HG03039 (cell line): ENCODE measurements at regions not wholly inside any gene's neighbourhood (a gene's known extent, or its start where the extent isn't known, plus 50 kb on each side); places are given as distances from the start of the nearest gene placed in this dataset.

Experiments used
- ATAC-seq: cut with Tn5 transposase; IDR thresholded peaks from one replicate; pipeline ENCODE4 v1.9.1; 2021; ENCODE audit warnings: mild to moderate bottlenecking, moderate library complexity; ENCODE audit not compliant: unreplicated experiment

DNA sequence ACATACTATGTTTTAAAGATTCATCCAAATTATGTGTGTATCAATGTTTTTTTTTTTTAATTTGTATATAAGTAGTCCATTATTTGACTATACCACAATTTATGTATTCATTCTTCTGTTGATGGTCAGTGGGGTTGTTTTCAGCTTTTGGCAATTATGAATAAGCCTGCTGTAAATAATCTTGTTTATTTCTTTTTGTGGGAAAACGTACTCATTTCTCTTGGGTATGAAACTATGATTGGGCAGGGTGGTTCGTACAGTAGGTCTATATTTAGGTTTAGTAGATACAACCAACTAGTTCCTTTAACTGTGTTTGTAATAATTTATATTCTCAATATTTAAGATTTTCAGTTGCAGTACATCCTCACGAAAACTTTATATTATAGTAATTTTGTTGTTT lies 329.2 kb downstream of the LPIN1 start:
- ATAC-seq: no peak

DNA sequence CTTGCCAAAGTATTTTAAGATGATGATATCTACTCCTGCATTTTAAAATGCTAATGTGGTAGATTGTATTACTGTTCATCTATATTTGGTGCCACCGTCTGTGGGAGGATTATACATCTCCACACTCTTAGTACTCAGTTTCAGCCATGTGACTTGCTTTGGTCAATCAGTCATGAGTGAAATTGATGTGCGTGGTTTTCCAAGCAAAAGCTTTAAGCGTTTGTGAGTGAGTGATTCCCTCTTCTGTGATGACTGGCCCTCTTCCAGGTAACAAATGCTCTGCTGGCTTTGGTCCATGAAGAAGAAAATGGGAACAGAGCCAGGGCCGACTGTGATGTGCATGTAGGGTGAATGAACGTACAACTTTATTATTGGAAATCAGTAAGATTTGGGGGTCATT lies 330.4 kb downstream of the LPIN1 start:
- peak; percentile 56 for ATAC-seq

DNA sequence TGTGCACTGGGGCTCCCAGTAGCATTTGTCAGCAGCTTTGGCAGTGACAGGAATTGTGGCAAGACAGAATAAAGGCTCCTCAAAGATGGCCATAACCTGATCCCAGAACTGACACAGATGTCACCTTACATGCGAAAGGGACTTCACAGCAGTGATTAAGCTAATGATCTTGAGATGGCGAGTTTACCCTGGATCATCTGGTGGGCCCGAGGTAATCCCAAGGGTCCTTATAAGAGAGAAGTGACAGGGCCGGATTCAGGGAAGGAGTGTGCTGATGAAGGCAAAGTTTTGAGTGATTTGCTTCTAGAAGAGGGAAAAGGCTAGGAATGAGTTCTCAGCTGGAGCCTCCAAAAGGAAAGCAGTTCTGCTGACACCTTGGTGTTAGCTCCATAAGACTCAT lies 333.9 kb downstream of the LPIN1 start:
- ATAC-seq: no peak

DNA sequence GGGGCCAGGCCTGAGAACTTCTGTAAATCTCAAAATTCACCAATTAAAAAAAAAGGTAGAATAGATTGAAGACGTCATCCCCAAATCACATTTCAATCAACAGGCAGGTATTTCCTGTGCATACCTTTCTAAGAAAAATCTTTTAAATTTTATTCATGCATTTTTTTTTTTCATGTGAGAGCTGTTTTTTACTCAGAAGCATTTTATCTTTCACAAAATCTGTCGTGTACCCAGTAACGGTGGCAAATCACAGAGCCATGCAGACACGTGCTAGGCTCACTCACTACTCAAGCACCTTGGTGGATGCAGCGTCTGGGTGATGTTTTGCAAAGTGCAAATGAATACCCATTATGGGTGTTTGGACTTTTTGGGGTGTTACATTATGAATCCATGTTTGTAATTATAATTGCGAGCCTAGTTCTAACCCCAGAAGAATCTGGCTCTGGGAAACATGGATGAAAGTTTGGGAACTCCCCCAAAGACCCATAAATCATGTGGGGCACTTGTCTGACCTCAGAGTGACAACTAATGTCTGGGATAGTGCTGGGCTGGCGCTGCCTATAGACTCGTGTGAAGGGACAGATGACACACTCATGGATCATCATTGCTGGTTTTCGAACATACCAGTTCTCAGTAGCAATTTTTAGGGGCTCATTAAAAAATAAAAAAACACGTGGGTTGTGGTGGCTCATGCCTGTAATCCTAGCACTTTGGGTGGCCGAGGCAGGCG lies 335.2 kb downstream of the LPIN1 start:
- no peak for ATAC-seq

DNA sequence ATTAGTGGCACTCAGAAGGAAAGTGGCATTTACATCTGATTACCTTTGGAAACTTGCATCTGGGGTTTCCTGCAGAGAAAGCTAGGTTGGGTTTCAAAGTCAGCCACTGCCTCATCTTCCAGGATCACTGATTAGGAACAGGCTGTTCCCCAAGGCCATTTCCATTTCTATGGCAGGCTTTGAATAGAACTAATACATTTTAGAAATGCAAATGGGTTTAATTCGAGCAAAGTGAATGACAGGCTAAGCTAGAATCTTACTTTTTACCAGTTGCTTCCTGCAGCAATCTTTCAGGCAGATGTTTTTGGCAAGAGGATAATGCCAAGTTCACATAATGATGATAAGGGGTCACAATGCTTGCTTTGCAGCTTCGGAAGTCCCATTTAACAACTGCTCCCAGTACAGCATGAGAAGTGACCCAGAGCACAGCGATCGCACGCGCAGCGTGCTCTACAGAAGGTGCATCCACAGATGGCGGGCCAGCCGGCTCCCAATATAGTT lies 336.7 kb downstream of the LPIN1 start:
- ATAC-seq: no peak

DNA sequence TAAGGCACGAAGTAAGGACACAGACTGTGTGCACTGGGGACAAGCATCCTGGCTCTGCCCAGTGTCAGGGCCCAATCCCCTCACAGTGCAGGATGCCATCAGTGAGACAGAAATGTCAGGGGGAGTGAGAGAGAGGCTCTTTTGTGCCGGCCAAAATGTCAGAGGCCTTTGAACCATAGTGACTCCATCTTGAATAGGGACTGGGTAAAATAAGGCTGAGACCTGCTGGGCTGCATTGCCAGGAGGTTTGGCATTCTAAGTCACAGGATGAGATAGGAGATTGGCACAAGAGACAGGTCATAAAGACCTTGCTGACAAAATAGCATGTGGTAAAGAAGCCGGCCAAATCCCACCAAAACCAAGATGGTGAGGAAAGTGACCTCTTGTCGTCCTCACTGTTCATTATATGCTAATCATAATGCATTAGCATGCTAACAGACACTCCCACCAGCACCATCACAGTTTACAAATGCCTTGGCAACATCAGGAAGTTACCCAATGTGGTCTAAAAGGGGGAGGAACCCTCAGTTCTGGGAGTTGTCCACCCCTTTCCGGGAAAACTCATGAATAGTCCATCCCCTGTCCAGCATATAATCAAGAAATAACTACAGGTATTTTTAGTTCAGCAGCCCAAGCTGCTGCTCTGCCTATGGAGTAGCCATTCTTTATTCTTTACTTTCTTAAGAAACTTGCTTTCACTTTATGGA lies 337.4 kb downstream of the LPIN1 start:
- ATAC-seq: no peak

DNA sequence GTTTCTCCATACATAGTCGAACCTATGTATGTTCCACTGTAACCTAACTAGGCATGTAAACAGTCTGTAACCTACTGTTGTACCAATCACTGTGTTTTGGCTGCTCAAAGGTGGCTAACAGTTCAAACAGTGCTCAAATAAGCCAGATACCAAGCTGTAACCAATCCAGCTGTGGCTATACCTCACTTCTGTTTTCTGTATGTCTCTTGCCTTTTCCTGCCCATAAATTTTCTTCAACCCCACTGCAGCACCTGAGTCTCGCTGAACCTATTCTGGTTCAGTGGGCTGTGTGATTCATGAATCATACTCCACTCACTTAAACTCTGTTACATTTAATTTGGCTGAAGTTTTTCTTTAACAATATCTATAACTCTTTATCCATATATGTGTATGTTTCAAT lies 340.7 kb downstream of the LPIN1 start:
- ATAC-seq: no peak

DNA sequence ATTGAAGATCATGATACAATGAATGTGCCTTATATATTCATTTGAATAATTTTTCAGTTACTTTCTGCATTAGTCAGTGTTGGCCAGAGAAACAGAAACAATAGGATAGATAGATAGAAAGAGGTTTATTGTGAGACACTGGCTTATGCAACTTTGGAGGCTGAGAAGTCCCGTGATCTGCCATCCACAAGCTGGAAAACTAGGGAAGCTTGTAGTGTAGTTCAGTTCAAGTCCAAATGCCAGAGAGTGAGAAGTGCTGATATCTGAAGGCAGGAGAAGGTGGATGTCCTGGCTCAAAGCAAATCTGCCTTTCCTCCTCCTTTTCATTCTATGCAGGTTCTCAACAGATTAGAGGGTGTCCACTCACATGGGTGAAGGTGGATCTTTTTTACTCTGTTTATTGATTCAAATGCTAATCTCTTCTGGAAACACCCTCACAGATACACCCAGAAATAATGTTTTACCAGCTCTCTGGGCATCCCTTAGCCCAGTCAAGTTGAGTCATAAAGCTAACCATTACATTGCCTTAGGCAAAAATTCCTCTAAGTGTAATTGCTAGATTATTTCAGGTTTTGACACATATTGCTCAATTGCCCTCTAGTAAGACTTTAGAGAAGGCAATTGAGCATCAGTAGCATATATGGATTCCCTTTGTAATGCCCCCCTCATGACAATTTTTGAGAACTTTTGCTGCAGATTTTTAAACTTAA lies 341.4 kb downstream of the LPIN1 start:
- ATAC-seq: no peak

DNA sequence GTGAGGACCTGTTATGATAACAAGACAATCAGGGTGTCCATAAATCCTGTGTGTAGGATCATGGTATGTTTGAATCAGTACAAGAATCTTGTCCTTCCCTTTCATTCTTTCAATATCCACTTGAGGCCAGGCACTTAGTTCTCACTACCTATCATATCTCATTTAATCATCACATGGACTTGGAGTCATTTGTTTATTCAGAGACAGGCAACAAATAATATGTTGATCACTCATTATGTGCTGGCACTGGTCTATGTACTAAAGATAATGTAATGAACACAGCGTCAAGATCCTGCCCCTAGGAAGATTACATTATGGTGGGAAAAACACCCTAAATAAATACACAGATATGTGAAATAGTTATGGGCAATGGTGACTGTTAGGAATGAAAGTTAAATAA lies 342.6 kb downstream of the LPIN1 start:
- ATAC-seq: no peak

DNA sequence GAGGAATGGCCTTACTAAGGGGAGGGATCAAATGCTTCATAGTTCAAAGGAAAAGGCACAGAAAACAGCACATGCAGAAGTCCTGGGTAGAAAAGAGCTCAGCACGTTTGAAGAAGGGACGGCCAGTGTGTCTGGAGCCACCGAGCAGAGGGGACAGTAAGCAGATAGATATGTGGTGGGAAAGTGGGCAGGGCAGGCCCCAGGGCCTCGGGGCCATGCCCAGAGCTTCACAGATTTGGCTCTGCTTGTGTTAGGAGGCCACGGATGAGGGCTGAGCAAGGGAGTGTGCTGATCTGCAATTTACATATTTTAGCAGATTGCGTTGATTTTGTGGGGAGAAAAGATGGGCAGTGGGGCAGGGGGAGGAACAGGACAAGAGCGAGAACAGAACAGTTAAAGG lies 343.1 kb downstream of the LPIN1 start:
- no peak for ATAC-seq

DNA sequence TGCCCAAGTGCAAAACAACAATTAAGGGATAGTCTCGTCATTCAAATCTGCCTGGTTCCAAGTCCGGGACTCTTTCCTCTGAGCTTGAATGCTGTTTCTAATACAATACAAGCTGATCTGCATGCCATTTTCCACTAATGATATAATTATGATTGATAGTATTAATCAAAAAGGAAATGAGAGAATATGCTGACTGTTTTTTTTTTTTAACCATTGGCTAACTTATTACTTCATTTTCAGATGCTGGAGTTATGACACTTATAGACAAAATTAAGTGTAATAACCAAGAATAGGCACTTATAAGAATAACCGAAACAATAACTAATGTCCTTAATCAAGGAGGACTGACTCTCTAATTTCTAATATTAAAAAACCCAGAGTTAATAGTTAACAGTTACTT lies 343.6 kb downstream of the LPIN1 start:
- ATAC-seq: no peak

DNA sequence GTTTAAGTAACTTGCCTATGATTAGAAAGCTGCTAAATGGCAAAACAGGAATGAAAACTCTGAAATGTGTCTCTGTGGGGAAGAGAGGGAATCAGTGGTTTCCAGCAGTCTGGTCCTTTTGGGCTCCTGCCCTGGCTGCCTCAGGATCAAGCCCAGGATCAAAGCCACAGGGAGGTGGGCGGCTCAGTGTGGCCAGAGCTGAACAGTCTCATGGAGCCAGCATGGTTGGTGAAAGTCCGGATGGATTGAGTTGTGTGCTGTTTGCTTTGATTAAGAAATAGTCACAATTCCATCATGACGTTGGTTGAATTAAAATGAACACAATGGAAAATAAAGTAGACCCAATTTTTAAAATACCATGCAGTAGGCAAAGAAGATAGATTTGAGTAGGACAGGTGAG lies 344.2 kb downstream of the LPIN1 start:
- ATAC-seq: no peak

DNA sequence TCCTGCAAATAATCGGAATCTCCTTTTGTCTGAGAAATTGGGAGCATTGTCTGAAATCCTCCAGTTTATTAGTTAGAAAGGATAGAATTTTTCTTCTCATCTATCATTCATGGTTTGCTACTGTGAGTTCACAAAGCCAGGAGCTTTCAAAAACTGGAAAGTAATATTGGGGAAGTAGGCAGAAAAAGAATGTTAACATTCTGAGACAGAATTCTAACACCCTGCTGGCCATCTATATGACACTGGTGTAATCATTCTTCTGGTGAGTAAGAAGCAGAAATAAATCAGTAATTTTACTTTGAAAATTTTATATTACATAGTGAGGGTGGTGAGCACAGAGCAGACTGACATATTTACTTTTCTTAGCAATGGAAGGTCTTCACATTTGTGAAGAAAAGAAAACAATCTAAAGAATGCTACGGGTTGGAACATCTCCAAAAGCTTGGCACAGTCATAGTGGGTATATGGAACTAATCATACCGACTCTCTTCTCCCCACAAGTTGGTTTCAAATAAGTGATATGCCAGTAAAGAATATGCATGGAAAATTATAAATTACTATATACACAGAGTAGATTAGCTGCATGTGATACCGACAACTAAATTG lies 344.9 kb downstream of the LPIN1 start:
- ATAC-seq: no peak

DNA sequence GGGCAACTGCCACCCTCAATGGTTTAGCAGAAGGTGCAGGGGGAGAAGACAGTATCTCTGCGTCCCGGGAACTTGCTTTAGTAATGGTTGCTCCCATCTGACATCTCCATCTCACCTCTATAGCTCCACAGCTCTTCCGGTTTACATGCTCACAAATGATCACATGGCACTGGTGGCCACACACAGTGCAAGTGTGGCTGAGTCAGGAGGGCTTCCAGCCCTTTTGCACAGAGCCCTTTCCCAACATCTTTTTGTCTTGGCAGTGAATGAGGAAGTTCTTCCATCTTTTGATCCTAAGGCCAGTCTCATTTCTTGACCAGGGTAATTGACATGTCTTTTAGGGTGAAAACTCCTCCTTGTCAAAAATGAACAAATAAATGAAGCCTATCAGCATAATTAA lies 347.7 kb downstream of the LPIN1 start:
- ATAC-seq: no peak

DNA sequence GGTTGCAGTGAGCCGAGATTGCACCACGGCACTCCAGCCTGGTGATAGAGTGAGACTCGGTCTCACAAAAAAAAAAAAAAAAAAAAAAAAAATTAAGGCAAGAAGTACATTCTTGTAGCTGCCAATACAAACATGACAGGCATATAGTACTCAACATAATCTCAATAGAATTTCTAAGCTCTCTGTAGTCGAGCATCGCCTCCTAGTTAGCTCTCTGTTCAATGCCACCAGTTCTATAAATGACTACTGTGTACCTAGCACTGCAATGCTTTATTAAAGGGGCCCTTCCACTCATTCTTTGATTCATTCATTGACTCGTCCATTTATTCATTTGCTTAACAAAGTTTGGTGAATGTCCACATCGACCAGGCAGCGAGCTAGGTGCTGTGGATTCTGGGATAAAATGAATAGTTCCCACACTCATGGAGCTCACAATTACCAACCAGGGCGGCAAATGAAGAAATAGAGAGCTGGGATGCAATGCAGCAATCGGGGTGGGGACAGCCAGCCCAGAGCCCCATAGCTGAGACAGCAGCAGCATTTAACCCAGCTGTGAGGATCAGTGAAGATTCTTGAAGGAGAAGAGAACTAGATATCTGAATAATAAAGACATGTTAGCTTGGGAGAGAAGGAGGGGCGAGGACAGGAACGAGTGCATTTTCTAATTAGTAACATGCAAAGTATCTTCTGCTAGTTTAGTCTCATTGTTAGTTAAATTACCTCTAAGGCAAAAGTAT lies 349.8 kb downstream of the LPIN1 start:
- ATAC-seq: no peak

DNA sequence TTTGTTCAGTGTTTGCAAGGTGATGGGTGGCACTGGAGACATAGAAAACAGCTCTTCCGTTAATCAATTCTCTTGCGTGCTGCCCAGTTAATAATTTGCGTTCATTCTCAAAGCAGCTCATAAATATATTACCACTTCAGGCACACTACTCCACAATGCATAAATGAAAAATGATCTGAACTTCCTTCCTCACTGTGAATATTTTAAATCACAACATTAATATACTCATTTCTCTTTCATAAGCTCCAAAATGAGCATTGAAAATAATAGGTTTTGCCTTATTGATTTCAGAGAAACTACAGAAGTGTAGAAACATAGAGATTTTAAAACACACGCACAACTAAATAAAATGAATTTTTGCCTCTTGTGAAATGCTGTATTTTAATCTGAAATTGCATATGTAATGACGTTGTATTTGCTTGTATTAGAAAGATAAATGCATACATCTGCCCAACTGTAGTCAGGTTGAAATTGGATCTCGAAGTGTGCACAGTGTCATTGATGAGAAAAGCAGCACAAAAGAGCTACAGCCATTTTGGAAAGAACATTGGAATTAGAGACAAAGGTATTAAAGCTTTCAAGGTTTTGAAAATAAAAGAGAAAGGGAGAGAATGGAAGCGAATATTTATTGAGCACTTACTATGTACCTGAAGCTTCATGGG lies 350.5 kb downstream of the LPIN1 start:
- no peak for ATAC-seq

DNA sequence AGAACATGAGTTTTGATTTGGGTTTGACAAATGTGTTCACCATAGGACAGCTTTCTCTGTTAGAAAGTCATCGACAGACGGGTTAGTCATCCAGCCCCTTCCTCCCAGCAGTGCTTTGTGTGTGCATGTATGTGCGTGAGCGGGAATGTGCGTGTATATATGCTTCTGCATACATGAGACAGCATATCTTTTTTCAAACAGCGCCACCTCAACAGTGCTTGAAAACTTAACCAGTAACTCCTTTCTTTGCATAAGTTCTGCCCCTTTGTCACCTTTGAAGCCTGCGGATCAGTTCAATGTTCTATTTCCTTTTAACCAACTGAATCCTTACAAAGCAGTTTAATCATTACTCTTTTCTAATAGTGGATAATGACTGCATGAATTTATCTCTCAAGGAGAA lies 351.4 kb downstream of the LPIN1 start:
- ATAC-seq: no peak

DNA sequence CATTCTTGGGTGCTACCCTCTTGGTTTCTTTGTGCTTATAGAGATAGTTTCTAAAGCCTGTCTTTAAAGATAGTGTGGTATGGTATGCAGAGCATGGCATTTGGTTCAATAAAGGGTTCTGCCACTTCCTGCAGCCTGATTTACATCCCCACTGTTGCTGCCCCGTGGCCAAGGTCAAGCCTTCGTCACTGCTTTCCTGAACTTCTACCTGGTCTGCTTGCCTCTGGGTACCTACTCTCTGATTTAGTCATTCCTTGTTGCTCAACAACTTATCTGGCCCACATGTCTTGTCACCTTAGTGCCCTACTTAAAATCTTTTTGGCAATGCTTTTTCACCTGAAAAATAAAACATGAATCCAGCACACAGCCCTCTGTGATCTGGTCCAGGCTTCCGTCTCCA lies 352.9 kb downstream of the LPIN1 start:
- no peak for ATAC-seq

DNA sequence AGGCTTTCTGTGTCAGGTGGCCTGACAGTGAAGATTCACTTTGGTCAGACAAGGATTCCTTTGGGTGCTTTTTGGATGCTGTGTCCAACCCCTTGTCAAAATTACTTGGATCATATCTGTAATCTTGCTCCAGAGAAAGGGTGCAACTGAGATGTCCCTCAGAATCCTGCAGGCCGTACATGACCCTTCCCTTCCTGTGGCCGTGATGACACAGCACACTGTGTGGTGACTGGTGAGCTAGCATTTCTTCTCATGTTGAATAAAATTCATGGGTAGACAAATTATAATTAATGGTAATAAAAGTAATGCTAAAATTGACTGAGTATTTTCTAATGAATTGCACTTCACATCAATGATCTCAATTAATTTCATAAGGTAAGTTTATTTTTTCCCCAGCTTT lies 356.2 kb downstream of the LPIN1 start:
- ATAC-seq: no peak

DNA sequence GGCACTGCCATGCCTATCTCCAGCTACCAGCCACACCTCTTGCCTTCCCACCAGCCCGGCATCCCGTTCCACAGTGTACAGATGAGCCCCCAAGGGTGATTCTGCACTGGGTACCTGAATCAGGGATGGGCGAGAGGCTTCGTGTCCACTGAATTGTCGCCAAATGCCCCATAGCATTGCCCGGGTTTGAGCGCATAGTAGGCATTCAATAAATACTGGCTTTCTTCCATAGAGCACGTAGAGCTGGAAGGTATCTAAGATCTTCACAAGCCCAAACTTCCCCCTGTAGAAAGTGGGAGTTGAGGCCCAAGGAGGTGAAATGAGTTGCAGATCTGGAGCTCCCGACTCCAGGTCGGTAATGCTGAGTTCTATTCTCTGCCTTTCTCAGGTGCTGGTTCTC lies 358.7 kb downstream of the LPIN1 start:
- no peak for ATAC-seq
